MCF 10A (cell line): ENCODE measurements at regions not wholly inside any gene's neighbourhood (a gene's known extent, or its start where the extent isn't known, plus 50 kb on each side); places are given as distances from the start of the nearest gene placed in this dataset.
"Not testable (repeated sequence)": the region's sequence is repeated elsewhere in the genome, so short reads cannot be mapped to it uniquely, and the experiment has no call there.

Experiments
- BruUV-seq: library from RNA; stranded (reverse); fragments of 400-500 nt; replicated peaks from 2 replicates; lab custom pipeline; 2021; lab: Mats Ljungman, UMichigan
- CTCF ChIA-PET: fragments of 300-600 bp; sonication (Branson Sonifier 250); formaldehyde crosslinking; extraction: SDS; loops from one replicate; lab custom pipeline; 2021; ENCODE audit warnings: antibody characterized with exemption, inconsistent platforms; lab: Yijun Ruan, JAX
- POLR2A ChIA-PET: fragments of 300-600, 350-650 bp; sonication (Branson Sonifier 250); formaldehyde crosslinking; extraction: SDS; loops from one replicate; lab custom pipeline; 2020; ENCODE audit warnings: antibody characterized with exemption, inconsistent platforms; lab: Yijun Ruan, JAX
- DNase-seq: peaks from one replicate; pipeline ENCODE4 v3.0.0-alpha.2; 2018; ENCODE audit not compliant: unreplicated experiment
- H3K27ac Mint-ChIP-seq: one replicate; pipeline ENCODE4 v1.8.0; 2022; ENCODE audit warnings: mild to moderate bottlenecking, low read depth, mixed read lengths; ENCODE audit not compliant: unreplicated experiment
- H3K27me3 Mint-ChIP-seq: one replicate; pipeline ENCODE4 v1.8.0; 2022; ENCODE audit warnings: mixed read lengths; ENCODE audit not compliant: insufficient read depth, unreplicated experiment
- H3K36me3 Mint-ChIP-seq: one replicate; pipeline ENCODE4 v1.8.0; 2022; ENCODE audit warnings: mild to moderate bottlenecking, moderate library complexity, mixed read lengths; ENCODE audit not compliant: insufficient read depth, unreplicated experiment
- H3K4me1 Mint-ChIP-seq: one replicate; pipeline ENCODE4 v1.8.0; 2022; ENCODE audit warnings: mixed read lengths; ENCODE audit not compliant: insufficient read depth, unreplicated experiment
- H3K4me3 Mint-ChIP-seq: one replicate; pipeline ENCODE4 v1.8.0; 2022; ENCODE audit warnings: mild to moderate bottlenecking, moderate library complexity, mixed read lengths; ENCODE audit not compliant: unreplicated experiment
- H3K9me3 Mint-ChIP-seq: one replicate; pipeline ENCODE4 v1.8.0; 2022; ENCODE audit warnings: mixed read lengths; ENCODE audit not compliant: unreplicated experiment
- intact Hi-C: fragments of 100-400 bp; cut with micrococcal nuclease; formaldehyde crosslinking; loops from 2 replicates; pipeline ENCODE4 v1.14.1; 2022
- TF ChIP-seq, protein P1 (sequence below): fragments of 200-600 bp; IDR thresholded peaks from one replicate; pipeline ENCODE4 v1.8.0; 2022; ENCODE audit warnings: antibody characterized with exemption, mild to moderate bottlenecking; ENCODE audit not compliant: unreplicated experiment

DNA sequence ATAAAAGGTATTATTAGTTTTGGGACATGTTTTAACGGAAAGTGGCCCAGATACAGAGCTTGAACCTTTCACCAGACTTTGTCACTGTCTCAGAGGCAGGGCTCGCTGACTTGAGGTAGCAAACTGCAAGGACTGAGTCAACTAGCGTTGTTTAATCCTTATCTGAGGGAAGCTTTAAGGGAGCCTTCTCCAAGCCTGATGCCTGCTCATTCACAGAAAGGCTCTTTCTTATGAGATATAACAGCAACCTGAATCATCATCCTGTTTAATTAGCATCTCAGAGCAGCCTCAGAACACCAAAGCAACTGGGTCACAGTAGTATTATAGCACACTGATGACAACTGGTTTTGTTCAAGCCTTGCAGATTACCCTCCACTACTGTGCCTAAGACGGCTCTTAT lies 54.2 kb upstream of the CYP2D6 start:
- ChIA-PET POLR2A (interaction anchor here (1.4 kb wide), 1 partner anchor 11 kb away, joined by 5 read pairs; no protein-coding TSS in a partner anchor), CTCF (no interaction called here)
- intact Hi-C loops = no loop called here
- DNase-seq = no peak
- Mint-ChIP-seq H3K27ac (no peak overlapping the region), H3K9me3 (no peaks in the 10 kb centered on the region), H3K27me3 (no peaks in the 10 kb centered on the region), H3K36me3 (peaks cover 10% of the 10 kb centered on the region), H3K4me3 (no peak overlapping the region), H3K4me1 (peaks cover 8% of the 10 kb centered on the region)
- TF ChIP-seq, protein P1, sequence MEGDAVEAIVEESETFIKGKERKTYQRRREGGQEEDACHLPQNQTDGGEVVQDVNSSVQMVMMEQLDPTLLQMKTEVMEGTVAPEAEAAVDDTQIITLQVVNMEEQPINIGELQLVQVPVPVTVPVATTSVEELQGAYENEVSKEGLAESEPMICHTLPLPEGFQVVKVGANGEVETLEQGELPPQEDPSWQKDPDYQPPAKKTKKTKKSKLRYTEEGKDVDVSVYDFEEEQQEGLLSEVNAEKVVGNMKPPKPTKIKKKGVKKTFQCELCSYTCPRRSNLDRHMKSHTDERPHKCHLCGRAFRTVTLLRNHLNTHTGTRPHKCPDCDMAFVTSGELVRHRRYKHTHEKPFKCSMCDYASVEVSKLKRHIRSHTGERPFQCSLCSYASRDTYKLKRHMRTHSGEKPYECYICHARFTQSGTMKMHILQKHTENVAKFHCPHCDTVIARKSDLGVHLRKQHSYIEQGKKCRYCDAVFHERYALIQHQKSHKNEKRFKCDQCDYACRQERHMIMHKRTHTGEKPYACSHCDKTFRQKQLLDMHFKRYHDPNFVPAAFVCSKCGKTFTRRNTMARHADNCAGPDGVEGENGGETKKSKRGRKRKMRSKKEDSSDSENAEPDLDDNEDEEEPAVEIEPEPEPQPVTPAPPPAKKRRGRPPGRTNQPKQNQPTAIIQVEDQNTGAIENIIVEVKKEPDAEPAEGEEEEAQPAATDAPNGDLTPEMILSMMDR = no peak
- no TSS peak for BruUV-seq

DNA sequence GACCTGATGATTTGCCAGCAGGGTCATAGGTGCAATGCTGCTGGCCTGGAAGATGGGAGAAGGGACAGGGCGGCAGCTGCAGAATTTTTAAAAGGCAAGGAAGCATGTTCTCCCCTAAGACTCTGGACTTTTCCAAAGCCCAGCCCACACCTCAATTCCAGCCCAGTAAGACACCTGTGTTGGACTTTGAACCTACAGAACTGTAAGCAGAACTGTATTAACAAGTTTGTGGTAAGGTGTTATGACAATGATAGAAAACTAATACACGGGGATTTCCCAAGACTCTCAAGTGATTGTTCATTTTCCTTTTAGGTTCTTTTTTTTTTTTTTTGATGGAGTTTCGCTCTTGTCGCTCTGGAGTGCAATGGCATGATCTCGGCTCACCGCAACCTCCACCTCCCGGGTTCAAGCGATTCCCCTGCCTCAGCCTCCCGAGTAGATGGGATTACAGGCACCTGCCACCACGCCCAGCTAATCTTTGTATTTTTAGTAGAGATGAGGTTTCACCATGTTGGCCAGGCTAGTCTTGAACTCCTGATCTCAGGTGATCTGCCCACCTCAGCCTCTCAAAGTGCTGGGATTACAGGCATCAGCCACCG lies 53.0 kb upstream of the CYP2D6 start:
- intact Hi-C loops, DNase-seq, POLR2A ChIA-PET, H3K4me1 Mint-ChIP-seq, H3K4me3 Mint-ChIP-seq, H3K27ac Mint-ChIP-seq, CTCF ChIA-PET, BruUV-seq, H3K27me3 Mint-ChIP-seq, H3K9me3 Mint-ChIP-seq: not testable (repeated sequence)
- peaks cover 21% of the 10 kb centered on the region for H3K36me3 Mint-ChIP-seq

DNA sequence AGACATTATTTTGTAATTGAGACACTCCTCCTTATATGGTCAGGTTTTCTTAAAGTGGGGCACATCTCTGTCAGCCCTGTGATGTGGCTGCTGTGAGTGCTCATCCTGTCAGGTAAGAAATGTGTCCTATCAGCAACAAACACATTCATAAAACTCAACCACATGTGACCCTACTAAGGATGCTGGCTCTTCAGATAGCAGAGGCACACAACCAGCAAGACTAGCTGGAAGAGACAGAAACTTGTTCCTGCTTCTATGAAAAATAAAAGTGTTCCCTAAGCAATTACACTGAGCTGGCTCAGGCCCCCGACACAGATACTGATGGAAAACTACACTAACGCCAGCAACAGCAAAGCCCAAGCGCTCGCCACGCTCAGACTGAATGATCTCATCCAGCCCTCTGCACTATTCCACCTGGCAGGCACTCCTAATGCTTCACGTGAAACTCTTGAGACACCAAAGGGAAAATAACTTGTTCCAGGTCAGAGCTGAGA lies 49.8 kb upstream of the CYP2D6 start:
- H3K36me3 Mint-ChIP-seq = peaks cover 45% of the 10 kb centered on the region
- intact Hi-C loops = no loop called here
- TF ChIP-seq, protein P1 = no peak
- ChIA-PET POLR2A (interaction anchor here (0.6 kb wide), 1 partner anchor 105 kb away, joined by 3 read pairs; no protein-coding TSS in a partner anchor), CTCF (no interaction called here)
- H3K27me3 Mint-ChIP-seq = no peaks in the 10 kb centered on the region
- DNase-seq = no peak
- H3K4me1 Mint-ChIP-seq = no peaks in the 10 kb centered on the region
- H3K27ac Mint-ChIP-seq = no peak overlapping the region
- H3K4me3 Mint-ChIP-seq = no peak overlapping the region
- BruUV-seq = no TSS peak
- H3K9me3 Mint-ChIP-seq = no peaks in the 10 kb centered on the region
